ENCODE measurements at regions not wholly inside any gene's neighbourhood (a gene's known extent, or its start where the extent isn't known, plus 50 kb on each side); places are given as distances from the start of the nearest gene placed in this dataset.

DNA sequence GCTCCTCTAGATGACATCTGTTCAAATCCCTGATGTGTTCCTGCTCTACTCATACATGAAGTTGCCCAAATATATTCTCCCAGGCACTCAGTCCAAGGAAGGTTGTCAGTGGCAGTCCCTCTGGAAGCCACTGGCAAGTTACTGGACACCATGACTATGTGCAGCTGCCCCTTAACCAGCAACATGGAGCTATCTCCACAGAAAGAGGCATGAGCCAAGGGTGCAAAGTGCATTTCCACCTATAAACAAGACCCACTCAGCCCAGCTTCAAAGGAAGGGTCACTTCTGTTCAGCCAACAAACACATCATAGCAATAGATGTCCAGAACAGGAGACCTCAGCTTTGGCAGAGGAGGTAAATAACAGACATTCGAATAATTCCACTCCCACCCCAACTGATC is 217.6 kb upstream of the PMEPA1 start:
- TF ChIP-seq, protein P1, sequence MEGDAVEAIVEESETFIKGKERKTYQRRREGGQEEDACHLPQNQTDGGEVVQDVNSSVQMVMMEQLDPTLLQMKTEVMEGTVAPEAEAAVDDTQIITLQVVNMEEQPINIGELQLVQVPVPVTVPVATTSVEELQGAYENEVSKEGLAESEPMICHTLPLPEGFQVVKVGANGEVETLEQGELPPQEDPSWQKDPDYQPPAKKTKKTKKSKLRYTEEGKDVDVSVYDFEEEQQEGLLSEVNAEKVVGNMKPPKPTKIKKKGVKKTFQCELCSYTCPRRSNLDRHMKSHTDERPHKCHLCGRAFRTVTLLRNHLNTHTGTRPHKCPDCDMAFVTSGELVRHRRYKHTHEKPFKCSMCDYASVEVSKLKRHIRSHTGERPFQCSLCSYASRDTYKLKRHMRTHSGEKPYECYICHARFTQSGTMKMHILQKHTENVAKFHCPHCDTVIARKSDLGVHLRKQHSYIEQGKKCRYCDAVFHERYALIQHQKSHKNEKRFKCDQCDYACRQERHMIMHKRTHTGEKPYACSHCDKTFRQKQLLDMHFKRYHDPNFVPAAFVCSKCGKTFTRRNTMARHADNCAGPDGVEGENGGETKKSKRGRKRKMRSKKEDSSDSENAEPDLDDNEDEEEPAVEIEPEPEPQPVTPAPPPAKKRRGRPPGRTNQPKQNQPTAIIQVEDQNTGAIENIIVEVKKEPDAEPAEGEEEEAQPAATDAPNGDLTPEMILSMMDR (conservative IDR thresholded peaks at IDR 0.05; ENCODE audit: low read length): no peak
- no peak for TF ChIP-seq EZH2phosphoT487 (IDR thresholded peaks at IDR 0.05; ENCODE audit: borderline replicate concordance, low read depth, low read length)

Data from OCI-LY7 (cell line).